ENCODE measurements at regions not wholly inside any gene's neighbourhood (a gene's known extent, or its start where the extent isn't known, plus 50 kb on each side); places are given as distances from the start of the nearest gene placed in this dataset.

GRCh38 chr7:42345478-42346299, 108.7 kb upstream of the GLI3 start:
- TF ChIP-seq CTCF (IDR thresholded peaks at IDR 0.05): no peak
- no peak for TF ChIP-seq RAD21 (IDR thresholded peaks at IDR 0.05; ENCODE audit: low read length)
- no peak for TF ChIP-seq REST (IDR thresholded peaks at IDR 0.05; ENCODE audit: low read depth, low read length)
- TF ChIP-seq TCF12 (IDR thresholded peaks at IDR 0.05): no peak
- TF ChIP-seq JUND (IDR thresholded peaks at IDR 0.05): no peak
- TF ChIP-seq SMC3 (IDR thresholded peaks at IDR 0.05; ENCODE audit: low read depth, low read length): no peak
- TF ChIP-seq YY1 (IDR thresholded peaks at IDR 0.05; ENCODE audit: low read depth): no peak
- no peak for TF ChIP-seq POLR2AphosphoS5 (IDR thresholded peaks at IDR 0.05; ENCODE audit: low read depth, low read length)
- TF ChIP-seq, protein P1, sequence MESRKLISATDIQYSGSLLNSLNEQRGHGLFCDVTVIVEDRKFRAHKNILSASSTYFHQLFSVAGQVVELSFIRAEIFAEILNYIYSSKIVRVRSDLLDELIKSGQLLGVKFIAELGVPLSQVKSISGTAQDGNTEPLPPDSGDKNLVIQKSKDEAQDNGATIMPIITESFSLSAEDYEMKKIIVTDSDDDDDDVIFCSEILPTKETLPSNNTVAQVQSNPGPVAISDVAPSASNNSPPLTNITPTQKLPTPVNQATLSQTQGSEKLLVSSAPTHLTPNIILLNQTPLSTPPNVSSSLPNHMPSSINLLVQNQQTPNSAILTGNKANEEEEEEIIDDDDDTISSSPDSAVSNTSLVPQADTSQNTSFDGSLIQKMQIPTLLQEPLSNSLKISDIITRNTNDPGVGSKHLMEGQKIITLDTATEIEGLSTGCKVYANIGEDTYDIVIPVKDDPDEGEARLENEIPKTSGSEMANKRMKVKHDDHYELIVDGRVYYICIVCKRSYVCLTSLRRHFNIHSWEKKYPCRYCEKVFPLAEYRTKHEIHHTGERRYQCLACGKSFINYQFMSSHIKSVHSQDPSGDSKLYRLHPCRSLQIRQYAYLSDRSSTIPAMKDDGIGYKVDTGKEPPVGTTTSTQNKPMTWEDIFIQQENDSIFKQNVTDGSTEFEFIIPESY (IDR thresholded peaks at IDR 0.05; ENCODE audit: borderline replicate concordance, low read depth): no peak
- no peak for TF ChIP-seq FOXM1 (IDR thresholded peaks at IDR 0.05; ENCODE audit: low read depth)
- TF ChIP-seq SIN3A (IDR thresholded peaks at IDR 0.05; ENCODE audit: borderline replicate concordance, low read depth, low read length): no peak
- no peak for TF ChIP-seq MAX (IDR thresholded peaks at IDR 0.05; ENCODE audit: low read depth)
- TF ChIP-seq EZH2phosphoT487 (IDR thresholded peaks at IDR 0.05; ENCODE audit: borderline replicate concordance, low read depth): no peak

Measured in SK-N-SH (cell line).